Spleen (tissue), 11 donors: ENCODE measurements at regions not wholly inside any gene's neighbourhood (a gene's known extent, or its start where the extent isn't known, plus 50 kb on each side); places are given as distances from the start of the nearest gene placed in this dataset.
"Not testable (repeated sequence)": the region's sequence is repeated elsewhere in the genome, so short reads cannot be mapped to it uniquely, and the experiment has no call there.

Experiments
- DNase-seq: peaks from one replicate; pipeline ENCODE4 v3.0.0-alpha.2; 2020
- H3K27ac ChIP-seq, 8 donors: fragments of 200-600 bp; sonication (generic) in 7 of 8; 1 replicate in 4 of 8; 2 replicates in 4 of 8; pipeline versions ENCODE4 v1.5.0 to v1.8.0; 2016 to 2021; ENCODE audit warnings: inconsistent platforms in 4 of 8, mild to moderate bottlenecking in 4 of 8, moderate library complexity in 1 of 8
- H3K27me3 ChIP-seq, 7 donors: fragments of 200-600 bp; sonication (generic) in 6 of 7; replicated peaks in 1 of 7; 1 replicate in 4 of 7; 2 replicates in 3 of 7; pipeline versions ENCODE4 v1.5.0 to v1.8.0; 2016 to 2021; ENCODE audit warnings: inconsistent platforms in 3 of 7, mild to moderate bottlenecking in 1 of 7
- H3K36me3 ChIP-seq, 6 donors: fragments of 200-600 bp; sonication (generic) in 5 of 6; 1 replicate in 4 of 6; 2 replicates in 2 of 6; pipeline versions ENCODE4 v1.5.0 to v1.8.0; 2016 to 2021; ENCODE audit warnings: inconsistent platforms in 2 of 6
- H3K4me1 ChIP-seq, 6 donors: fragments of 200-600 bp; sonication (generic) in 5 of 6; 1 replicate in 3 of 6; 2 replicates in 3 of 6; pipeline versions ENCODE4 v1.5.0 to v1.8.0; 2016 to 2021; ENCODE audit warnings: inconsistent platforms in 3 of 6
- H3K4me3 ChIP-seq, 8 donors: fragments of 200-600 bp; sonication (generic) in 7 of 8; 1 replicate in 4 of 8; 2 replicates in 4 of 8; pipeline versions ENCODE4 v1.5.0 to v1.8.0; 2016 to 2021; ENCODE audit warnings: inconsistent platforms in 4 of 8, mild to moderate bottlenecking in 4 of 8, moderate library complexity in 2 of 8
- H3K9me3 ChIP-seq, 8 donors: fragments of 200-600 bp; sonication (generic) in 7 of 8; 1 replicate in 4 of 8; 2 replicates in 4 of 8; pipeline versions ENCODE4 v1.5.0 to v1.8.0; 2016 to 2021; ENCODE audit warnings: inconsistent platforms in 4 of 8
- CTCF ChIP-seq, 11 experiments: fragments of 200-600 bp in 7 of 11; fragments of 450-650 bp in 4 of 11; sonication (generic) in 4 of 11; IDR thresholded peaks in 8 of 11; conservative IDR thresholded peaks in 3 of 11; 1 replicate in 7 of 11; 2 replicates in 4 of 11; pipeline versions ENCODE4 v1.4.0 to v1.8.0; 2016 to 2021; ENCODE audit warnings: antibody characterized with exemption in 11 of 11, inconsistent platforms in 4 of 11, mild to moderate bottlenecking in 1 of 11
- POLR2A ChIP-seq, 3 donors: fragments of 450-650 bp; IDR thresholded peaks; one replicate each; pipeline ENCODE4 v1.5.1; 2017; ENCODE audit warnings: antibody characterized with exemption in 3 of 3, mild to moderate bottlenecking in 1 of 3
- POLR2AphosphoS5 ChIP-seq, 3 donors: sonication (generic); formaldehyde crosslinking; IDR thresholded peaks; one replicate each; pipeline ENCODE4 v1.5.1; 2017; ENCODE audit warnings: antibody characterized with exemption in 3 of 3
- WGBS, 5 donors: extraction: QIAGEN DNeasy Blood & Tissue Kit in 3 of 5; methylation state at CpG; one replicate each; pipeline versions ENCODE4 v1.1.5 to v1.1.7; 2013 to 2018; 5-methylcytosine and 5-hydroxymethylcytosine counted together
- intact Hi-C: fragments of 100-400 bp; cut with DNase I; formaldehyde crosslinking; loops from one replicate; pipeline ENCODE4 v1.15.0; 2023; ENCODE audit warnings: low total_unique reads
- donor health status: healthy with polysubstance abuse.
- donor health status: DM: no; HTN: no; CAD: no; lungs with moderate emphysema.
- donor health status: DM: no; HTN: no; CAD: no.
- donor health status: Bipolar disorder and iron deficiency.
- donor health status: healthy.
- donor health status: DM: no; HTN: no; CAD: no.
- donor health status: DM: yes; HTN: yes; CAD: no.

- H3K4me1 ChIP-seq, result no peaks in the 10 kb centered on the region
- no peak for DNase-seq
- no peaks in the 10 kb centered on the region for H3K27me3 ChIP-seq
- no peak for TF ChIP-seq CTCF (IDR thresholded peaks at IDR 0.05 in 8 of 11, conservative IDR thresholded peaks at IDR 0.05 in 3 of 11)
- no peak for TF ChIP-seq POLR2A (IDR thresholded peaks at IDR 0.05)
- TF ChIP-seq POLR2AphosphoS5 (IDR thresholded peaks at IDR 0.05), result no peak
- no peak overlapping the region for H3K4me3 ChIP-seq
- intact Hi-C loops, result no loop called here
- no peak overlapping the region for H3K27ac ChIP-seq
- WGBS, 5 donors, result 54 to 65% (median 62%) methylated on average over 8 of the region's 8 CpGs
- no peaks in the 10 kb centered on the region for H3K36me3 ChIP-seq
- H3K9me3 ChIP-seq, result peaks cover 0 to 8% (median 0%) of the 10 kb centered on the region in 8 donors
Observed at GRCh38 chr10:35993591-35994515, 351.8 kb upstream of the FZD8 start.

GRCh38 chr10:35992107-35992506 lies 350.0 kb upstream of the FZD8 start:
- intact Hi-C loops, result no loop called here
- no peaks in the 10 kb centered on the region for H3K36me3 ChIP-seq
- H3K4me3 ChIP-seq, result no peak overlapping the region
- no peak for DNase-seq
- TF ChIP-seq POLR2AphosphoS5 (IDR thresholded peaks at IDR 0.05) (no peak), CTCF (IDR thresholded peaks at IDR 0.05 in 8 of 11, conservative IDR thresholded peaks at IDR 0.05 in 3 of 11) (no peak), POLR2A (IDR thresholded peaks at IDR 0.05) (no peak)
- no peaks in the 10 kb centered on the region for H3K4me1 ChIP-seq
- H3K9me3 ChIP-seq, result peaks cover 0 to 8% (median 0%) of the 10 kb centered on the region in 8 donors
- no peak overlapping the region for H3K27ac ChIP-seq
- H3K27me3 ChIP-seq, result no peaks in the 10 kb centered on the region

GRCh38 chr10:35986756-35987502 lies 344.8 kb upstream of the FZD8 start:
- intact Hi-C loops, result no loop called here
- no peak for TF ChIP-seq CTCF (IDR thresholded peaks at IDR 0.05 in 8 of 11, conservative IDR thresholded peaks at IDR 0.05 in 3 of 11)
- no peak for TF ChIP-seq POLR2A (IDR thresholded peaks at IDR 0.05)
- TF ChIP-seq POLR2AphosphoS5 (IDR thresholded peaks at IDR 0.05), result no peak
- WGBS, 5 donors, result 71 to 82% (median 76%) methylated on average over 7 of the region's 7 CpGs
- no peak overlapping the region for H3K27ac ChIP-seq
- H3K4me1 ChIP-seq, result no peaks in the 10 kb centered on the region
- no peak for DNase-seq
- no peaks in the 10 kb centered on the region for H3K27me3 ChIP-seq
- H3K4me3 ChIP-seq, result no peak overlapping the region
- no peaks in the 10 kb centered on the region for H3K36me3 ChIP-seq
- H3K9me3 ChIP-seq, result peaks cover 0 to 8% (median 0%) of the 10 kb centered on the region in 8 donors

GRCh38 chr10:35979116-35979515 lies 337.0 kb upstream of the FZD8 start:
- Histone ChIP-seq H3K27me3 (no peaks in the 10 kb centered on the region), H3K4me3 (no peak overlapping the region), H3K9me3 (peaks cover 0 to 4% (median 0%) of the 10 kb centered on the region in 8 donors), H3K36me3 (no peaks in the 10 kb centered on the region), H3K27ac (no peak overlapping the region), H3K4me1 (no peaks in the 10 kb centered on the region)
- no peak for TF ChIP-seq POLR2AphosphoS5 (IDR thresholded peaks at IDR 0.05)
- WGBS, 5 donors, result 81 to 90% (median 85%) methylated on average over 2 of the region's 2 CpGs
- intact Hi-C loops, result no loop called here
- no peak for DNase-seq

GRCh38 chr10:35973912-35974591 lies 332.0 kb upstream of the FZD8 start:
- WGBS, 5 donors, result 56 to 72% (median 60%) methylated on average over 5 of the region's 5 CpGs
- H3K4me1 ChIP-seq, DNase-seq, H3K4me3 ChIP-seq, H3K36me3 ChIP-seq, H3K27me3 ChIP-seq, intact Hi-C loops, H3K27ac ChIP-seq: not testable (repeated sequence)
- peaks cover 0 to 19% (median 0%) of the 10 kb centered on the region in 8 donors for H3K9me3 ChIP-seq
